Naive thymus-derived CD4-positive, alpha-beta T cell (primary cell): ENCODE measurements at regions not wholly inside any gene's neighbourhood (a gene's known extent, or its start where the extent isn't known, plus 50 kb on each side); places are given as distances from the start of the nearest gene placed in this dataset.
A peak's percentile ranks its signal among the peaks of the same experiment; 100 is the strongest.
"Not testable (repeated sequence)": the region's sequence is repeated elsewhere in the genome, so short reads cannot be mapped to it uniquely, and the experiment has no call there.

Experiments used
- ATAC-seq: fragments of 150-1000 bp; cut with Tn5 transposase; 2 replicates; pipeline ENCODE4 v1.10.0; 2021; ENCODE audit warnings: mild to moderate bottlenecking, moderate library complexity
- CTCF ChIA-PET: fragments of 350-600 bp; sonication (Branson Sonifier 250); formaldehyde crosslinking; loops from one replicate; lab custom pipeline; 2021; ENCODE audit warnings: antibody characterized with exemption; lab: Charles Lee
- POLR2A ChIA-PET: fragments of 350-600 bp; sonication (Branson Sonifier 250); formaldehyde crosslinking; loops from one replicate; lab custom pipeline; 2021; ENCODE audit warnings: antibody characterized with exemption, inconsistent platforms; lab: Charles Lee
- DNase-seq, 9 donors: peaks; one replicate each; pipeline versions ENCODE4 v3.0.0 to v3.0.0-alpha.2; 2020 to 2022; ENCODE audit warnings: mixed read lengths in 1 of 9
- H3K27ac ChIP-seq: one replicate; pipeline ENCODE4 v1.7.0; 2013; ENCODE audit warnings: mild to moderate bottlenecking, low read depth, low read length, moderate library complexity
- H3K27me3 ChIP-seq, 2 donors: one replicate each; pipeline ENCODE4 v1.7.0; 2013; ENCODE audit warnings: low read length in 2 of 2, mild to moderate bottlenecking in 2 of 2, moderate library complexity in 2 of 2; ENCODE audit not compliant: control insufficient read depth in 2 of 2, insufficient read depth in 2 of 2
- H3K36me3 ChIP-seq, 3 experiments: 1 replicate in 2 of 3; 2 replicates in 1 of 3; pipeline ENCODE4 v1.7.0; 2013; ENCODE audit warnings: low read length in 3 of 3, mild to moderate bottlenecking in 3 of 3, moderate library complexity in 1 of 3; ENCODE audit not compliant: insufficient read depth in 3 of 3, control insufficient read depth in 2 of 3
- H3K4me1 ChIP-seq, 2 donors: one replicate each; pipeline ENCODE4 v1.7.0; 2013; ENCODE audit warnings: low read length in 2 of 2, mild to moderate bottlenecking in 2 of 2, moderate library complexity in 1 of 2; ENCODE audit not compliant: control insufficient read depth in 2 of 2, insufficient read depth in 2 of 2
- H3K4me3 ChIP-seq: 2 replicates; pipeline ENCODE4 v1.7.0; 2013; ENCODE audit warnings: mild to moderate bottlenecking, low read length
- H3K9me3 ChIP-seq, 3 experiments: 1 replicate in 2 of 3; 2 replicates in 1 of 3; pipeline ENCODE4 v1.7.0; 2013; ENCODE audit warnings: low read length in 3 of 3; ENCODE audit not compliant: control insufficient read depth in 2 of 3
- H3K27ac Mint-ChIP-seq, 9 donors: one replicate each; pipeline ENCODE4 v1.8.0; 2020 to 2022; ENCODE audit warnings: mixed read lengths in 9 of 9, mild to moderate bottlenecking in 8 of 9, moderate library complexity in 5 of 9, inconsistent platforms in 2 of 9
- H3K27me3 Mint-ChIP-seq, 5 donors: one replicate each; pipeline ENCODE4 v1.8.0; 2021 to 2022; ENCODE audit warnings: mixed read lengths in 5 of 5, mild to moderate bottlenecking in 1 of 5
- H3K36me3 Mint-ChIP-seq, 5 donors: one replicate each; pipeline ENCODE4 v1.8.0; 2020 to 2022; ENCODE audit warnings: mixed read lengths in 5 of 5, mild to moderate bottlenecking in 3 of 5, inconsistent platforms in 1 of 5
- H3K4me1 Mint-ChIP-seq, 7 donors: one replicate each; pipeline ENCODE4 v1.8.0; 2020 to 2022; ENCODE audit warnings: mixed read lengths in 7 of 7, mild to moderate bottlenecking in 3 of 7, inconsistent platforms in 1 of 7
- H3K4me3 Mint-ChIP-seq, 10 donors: one replicate each; pipeline ENCODE4 v1.8.0; 2020 to 2022; ENCODE audit warnings: mild to moderate bottlenecking in 10 of 10, mixed read lengths in 10 of 10, moderate library complexity in 6 of 10, inconsistent platforms in 2 of 10
- H3K9me3 Mint-ChIP-seq, 11 donors: one replicate each; pipeline ENCODE4 v1.8.0; 2020 to 2022; ENCODE audit warnings: mixed read lengths in 11 of 11, mild to moderate bottlenecking in 4 of 11, inconsistent platforms in 1 of 11, moderate library complexity in 1 of 11
- intact Hi-C, 2 donors: fragments of 100-400 bp; cut with micrococcal nuclease; formaldehyde crosslinking; loops; one replicate each; pipeline ENCODE4 v1.15.1; 2023

DNA sequence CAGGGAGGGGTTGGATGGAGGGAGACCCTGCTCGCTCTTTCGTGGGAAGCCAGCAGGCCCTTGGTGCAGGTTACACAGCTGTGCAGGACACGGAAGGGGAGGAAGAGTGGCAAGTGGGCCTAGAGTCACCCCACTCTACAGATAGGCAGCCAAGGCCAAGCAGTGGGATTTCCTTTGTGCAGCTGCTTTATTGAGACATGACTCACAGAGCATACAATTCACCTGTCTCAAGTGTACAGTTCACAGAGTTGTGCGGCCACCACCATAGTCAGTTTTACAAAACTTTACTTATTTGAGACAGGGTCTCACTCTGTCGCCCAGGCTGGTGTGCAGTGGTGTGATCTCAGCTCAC lies 91.2 kb upstream of the CIBAR2 start:
- intact Hi-C loops: no loop called here
- no peak overlapping the region for H3K27ac Mint-ChIP-seq
- ATAC-seq (no peak), DNase-seq (no peak)
- no peak overlapping the region for H3K4me3 Mint-ChIP-seq
- no peak overlapping the region for H3K27ac ChIP-seq
- no peaks in the 10 kb centered on the region for H3K4me1 ChIP-seq
- peaks cover 0 to 4% (median 0%) of the 10 kb centered on the region in 3 experiments for H3K9me3 ChIP-seq
- H3K9me3 Mint-ChIP-seq: peaks cover 0 to 2% (median 0%) of the 10 kb centered on the region in 11 donors
- no peaks in the 10 kb centered on the region for H3K27me3 ChIP-seq
- H3K36me3 Mint-ChIP-seq: no peaks in the 10 kb centered on the region
- no peak overlapping the region for H3K4me3 ChIP-seq
- H3K36me3 ChIP-seq: no peaks in the 10 kb centered on the region
- POLR2A ChIA-PET: no interaction called here
- no peaks in the 10 kb centered on the region for H3K4me1 Mint-ChIP-seq
- peaks cover 0 to 5% (median 4%) of the 10 kb centered on the region in 5 donors for H3K27me3 Mint-ChIP-seq
- CTCF ChIA-PET: no interaction called here

DNA sequence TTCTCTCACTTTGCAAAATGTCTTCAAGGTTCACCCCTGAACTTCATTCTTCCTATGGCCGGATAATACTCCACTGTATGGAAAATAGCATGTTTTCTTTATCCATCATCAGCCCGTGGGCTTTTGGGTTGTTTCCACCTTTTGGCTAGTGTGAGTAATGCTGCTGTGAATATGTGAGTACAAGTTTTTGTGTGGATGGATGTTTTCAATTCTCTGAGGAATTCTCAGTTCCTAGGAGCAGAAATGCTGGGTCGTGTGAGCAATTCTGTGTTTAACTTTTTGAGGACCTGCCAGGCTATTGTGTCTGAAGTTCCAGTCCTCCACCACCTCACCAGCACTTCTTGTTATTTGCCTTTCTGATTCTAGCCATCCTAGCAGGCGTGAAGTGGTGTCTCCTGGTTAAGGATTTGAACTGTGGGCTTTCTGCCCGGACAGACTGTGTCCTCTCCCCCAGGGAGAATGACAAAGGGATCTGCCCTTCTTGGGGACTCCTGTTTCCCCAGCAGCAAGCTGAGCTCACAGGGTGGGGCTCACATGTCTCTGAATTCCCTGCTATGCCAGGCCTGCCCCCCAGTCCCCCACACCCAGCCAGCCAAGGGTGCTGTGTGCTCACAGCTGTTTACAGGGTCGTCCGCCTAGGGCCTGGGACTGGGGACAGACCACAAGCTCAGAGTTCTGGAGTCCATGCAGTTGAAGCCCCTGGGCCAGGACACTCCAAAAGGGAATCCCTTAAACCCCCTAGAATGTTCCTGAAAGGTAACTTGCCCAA lies 92.2 kb upstream of the CIBAR2 start:
- Histone ChIP-seq H3K9me3 (peaks cover 0 to 11% (median 0%) of the 10 kb centered on the region in 3 experiments), H3K27me3 (no peaks in the 10 kb centered on the region), H3K4me3 (no peak overlapping the region), H3K4me1 (no peaks in the 10 kb centered on the region), H3K36me3 (no peaks in the 10 kb centered on the region), H3K27ac (no peak overlapping the region)
- H3K27me3 Mint-ChIP-seq: peaks cover 0 to 5% (median 4%) of the 10 kb centered on the region in 5 donors
- CTCF ChIA-PET: no interaction called here
- no peaks in the 10 kb centered on the region for H3K4me1 Mint-ChIP-seq
- no peak overlapping the region for H3K27ac Mint-ChIP-seq
- DNase-seq (no peak), ATAC-seq (no peak)
- H3K9me3 Mint-ChIP-seq: peaks cover 0 to 6% (median 2%) of the 10 kb centered on the region in 11 donors
- no peaks in the 10 kb centered on the region for H3K36me3 Mint-ChIP-seq
- intact Hi-C loops: no loop called here
- POLR2A ChIA-PET: no interaction called here
- no peak overlapping the region for H3K4me3 Mint-ChIP-seq

DNA sequence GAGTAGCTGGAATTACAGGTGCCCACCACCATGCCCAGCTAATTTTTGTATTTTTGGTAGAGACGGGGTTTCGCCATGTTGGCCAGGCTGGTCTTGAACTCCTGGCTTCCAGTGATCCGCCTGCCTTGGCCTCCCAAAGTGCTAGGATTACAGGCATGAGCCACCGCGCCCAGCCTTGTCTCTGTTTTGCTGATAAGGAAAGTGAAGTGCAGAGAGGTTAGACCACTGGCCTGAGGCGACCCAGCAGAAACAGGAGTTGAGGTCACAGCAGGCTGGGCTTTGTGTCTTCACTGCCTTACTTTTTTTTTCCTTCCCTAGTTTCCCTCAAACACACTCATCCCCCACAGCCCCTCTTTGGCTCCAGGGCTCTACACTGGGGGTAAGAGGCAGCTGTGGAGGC lies 93.0 kb upstream of the CIBAR2 start:
- CTCF ChIA-PET, H3K27me3 Mint-ChIP-seq, H3K27ac ChIP-seq, intact Hi-C loops, H3K4me1 ChIP-seq, POLR2A ChIA-PET, DNase-seq, H3K36me3 ChIP-seq, ATAC-seq, H3K4me3 Mint-ChIP-seq, H3K4me3 ChIP-seq, H3K27ac Mint-ChIP-seq, H3K9me3 Mint-ChIP-seq, H3K36me3 Mint-ChIP-seq, H3K27me3 ChIP-seq, H3K4me1 Mint-ChIP-seq: not testable (repeated sequence)
- peaks cover 0 to 11% (median 0%) of the 10 kb centered on the region in 3 experiments for H3K9me3 ChIP-seq

DNA sequence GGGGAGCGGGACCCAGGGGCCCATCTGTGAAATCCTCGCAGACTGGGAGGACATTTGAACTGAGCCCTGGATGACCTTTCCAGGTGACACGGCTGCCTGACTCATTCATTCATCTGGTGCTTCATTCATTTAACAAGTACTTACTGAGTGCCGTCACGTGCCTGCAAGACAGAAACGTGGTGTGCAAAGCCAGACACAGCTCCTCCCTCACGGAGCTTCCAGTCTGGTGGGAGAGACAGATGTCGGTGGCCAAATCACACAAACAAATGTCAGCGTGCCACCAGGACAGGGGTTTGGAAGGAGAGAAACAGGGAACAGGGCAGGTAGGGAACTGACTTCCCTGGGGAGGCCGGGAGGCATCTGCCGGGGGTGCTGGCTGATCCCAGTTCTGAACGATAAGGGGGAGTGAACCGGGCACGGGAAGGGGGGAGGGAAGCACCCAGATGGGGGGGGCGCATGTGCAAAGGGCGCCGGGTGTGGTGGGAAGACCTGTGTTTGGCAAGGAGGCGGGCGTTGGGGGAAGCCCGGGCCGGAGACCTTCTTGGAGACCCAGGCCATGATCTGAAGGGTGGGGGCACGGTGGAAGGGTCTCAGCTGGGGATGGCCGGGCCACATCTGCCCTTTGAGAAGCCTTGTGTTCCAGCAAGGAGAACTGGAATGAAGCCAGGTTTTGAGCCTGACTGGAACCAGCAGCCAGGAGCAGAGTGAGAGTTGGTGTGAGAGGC lies 93.6 kb upstream of the CIBAR2 start:
- Mint-ChIP-seq H3K4me1 (no peaks in the 10 kb centered on the region), H3K27ac (no peak overlapping the region), H3K36me3 (no peaks in the 10 kb centered on the region), H3K9me3 (peaks cover 0 to 8% (median 3%) of the 10 kb centered on the region in 11 donors), H3K27me3 (peaks cover 0 to 5% (median 4%) of the 10 kb centered on the region in 5 donors), H3K4me3 (no peak overlapping the region)
- ATAC-seq: no peak
- ChIA-PET POLR2A (no interaction called here), CTCF (interaction anchor here (0.6 kb wide), 1 partner anchor 170 kb away, joined by 3 read pairs; no protein-coding TSS in a partner anchor)
- DNase-seq: no peak
- Histone ChIP-seq H3K4me3 (no peak overlapping the region), H3K27ac (no peak overlapping the region), H3K27me3 (no peaks in the 10 kb centered on the region), H3K4me1 (no peaks in the 10 kb centered on the region), H3K9me3 (peaks cover 0 to 11% (median 0%) of the 10 kb centered on the region in 3 experiments), H3K36me3 (no peaks in the 10 kb centered on the region)
- intact Hi-C loops: no loop called here

DNA sequence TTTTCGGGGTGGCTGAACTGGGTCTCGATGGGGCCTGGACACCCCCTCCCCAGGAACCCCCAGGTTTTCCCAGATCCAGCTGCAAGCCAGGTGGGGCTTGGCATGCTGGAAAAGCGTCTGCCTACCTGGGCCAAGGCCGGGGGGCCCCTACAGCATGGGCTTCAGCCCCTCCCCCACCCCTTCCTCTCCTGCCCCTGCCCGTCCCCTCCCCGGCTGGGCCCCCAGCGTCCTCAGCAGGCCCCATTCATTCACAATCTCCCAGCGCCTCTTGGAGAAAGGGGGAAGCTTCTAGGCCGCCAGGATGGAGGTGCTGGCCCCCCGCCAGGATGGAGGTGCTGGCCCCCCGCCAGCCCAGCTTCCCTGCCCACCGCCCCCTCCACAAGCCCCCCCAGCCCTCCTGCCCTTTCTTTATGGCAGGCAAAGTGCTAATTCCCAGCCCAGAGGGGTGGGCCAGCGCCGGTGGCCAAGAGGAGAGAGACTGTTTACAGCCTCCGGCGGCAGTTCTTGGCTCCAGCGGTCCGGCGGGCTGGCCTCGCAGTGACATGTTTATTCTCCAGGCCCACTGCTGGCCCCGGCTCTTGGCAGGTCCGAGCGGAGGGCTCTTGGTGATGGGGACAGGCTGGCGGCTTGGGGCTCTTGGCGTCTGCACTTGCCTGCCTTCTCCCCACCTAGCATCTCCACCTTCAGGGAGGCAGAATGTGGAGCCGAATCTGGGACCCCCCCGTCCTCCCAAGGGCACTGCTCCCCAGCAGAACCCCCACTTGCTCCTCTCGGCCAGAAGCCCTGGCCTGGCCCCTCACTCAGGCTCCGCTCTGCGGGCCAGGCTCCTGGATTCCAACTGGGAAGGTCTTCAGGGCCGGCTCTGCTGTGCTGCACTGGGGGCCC lies 94.4 kb upstream of the CIBAR2 start:
- Histone ChIP-seq H3K4me3 (no peak overlapping the region), H3K27me3 (no peaks in the 10 kb centered on the region), H3K9me3 (peaks cover 0 to 11% (median 0%) of the 10 kb centered on the region in 3 experiments), H3K4me1 (no peaks in the 10 kb centered on the region), H3K27ac (no peak overlapping the region), H3K36me3 (no peaks in the 10 kb centered on the region)
- CTCF ChIA-PET: interaction anchor here (0.6 kb wide), 1 partner anchor 171 kb away, joined by 3 read pairs; no protein-coding TSS in a partner anchor
- ATAC-seq (no peak), DNase-seq (no peak)
- Mint-ChIP-seq H3K4me3 (no peak overlapping the region), H3K36me3 (no peaks in the 10 kb centered on the region), H3K9me3 (peaks cover 0 to 8% (median 3%) of the 10 kb centered on the region in 11 donors), H3K27ac (no peak overlapping the region), H3K4me1 (no peaks in the 10 kb centered on the region), H3K27me3 (peaks cover 0 to 5% (median 4%) of the 10 kb centered on the region in 5 donors)
- POLR2A ChIA-PET: no interaction called here
- intact Hi-C loops: no loop called here

DNA sequence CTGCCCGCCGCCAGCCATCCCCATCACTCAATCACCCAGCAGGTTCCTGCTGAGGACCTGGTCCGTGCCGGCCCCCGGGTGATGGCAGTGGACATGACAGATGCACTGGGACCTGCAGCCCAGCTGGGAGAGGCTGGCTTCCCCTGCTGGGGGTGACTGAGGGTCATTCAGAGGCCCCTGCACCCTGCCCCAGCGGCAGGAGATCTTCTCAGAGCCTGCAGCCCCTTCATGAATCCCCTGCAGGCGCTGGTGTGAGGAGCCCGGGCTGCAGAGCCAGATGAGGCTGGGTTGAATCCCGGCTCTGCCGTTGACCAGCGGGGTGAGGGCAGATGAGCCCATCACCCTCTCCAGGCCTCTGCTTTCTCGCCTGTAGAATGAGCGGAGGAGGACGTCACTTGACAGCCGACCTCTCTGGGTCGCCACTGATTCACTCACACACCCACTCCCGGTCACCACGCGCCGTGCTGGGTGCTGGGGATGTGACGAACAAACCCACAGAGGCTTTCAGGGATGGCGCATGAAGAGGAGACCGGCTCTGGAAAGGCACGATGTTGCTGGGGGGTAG lies 95.2 kb upstream of the CIBAR2 start:
- POLR2A ChIA-PET: no interaction called here
- H3K36me3 ChIP-seq: no peaks in the 10 kb centered on the region
- H3K4me3 Mint-ChIP-seq: peak overlapping the region in 1 of 10 donors; percentile 41
- no peaks in the 10 kb centered on the region for H3K27me3 ChIP-seq
- DNase-seq (no peak), ATAC-seq (no peak)
- H3K4me1 ChIP-seq: no peaks in the 10 kb centered on the region
- no peaks in the 10 kb centered on the region for H3K36me3 Mint-ChIP-seq
- H3K27me3 Mint-ChIP-seq: peaks cover 0 to 5% (median 4%) of the 10 kb centered on the region in 5 donors
- H3K4me3 ChIP-seq: no peak overlapping the region
- H3K27ac Mint-ChIP-seq: no peak overlapping the region
- peaks cover 0 to 8% (median 3%) of the 10 kb centered on the region in 11 donors for H3K9me3 Mint-ChIP-seq
- intact Hi-C loops: no loop called here
- H3K4me1 Mint-ChIP-seq: no peaks in the 10 kb centered on the region
- H3K9me3 ChIP-seq: peaks cover 0 to 11% (median 0%) of the 10 kb centered on the region in 3 experiments
- H3K27ac ChIP-seq: no peak overlapping the region
- CTCF ChIA-PET: no interaction called here
